SU-DHL-6 (cell line): ENCODE measurements at regions not wholly inside any gene's neighbourhood (a gene's known extent, or its start where the extent isn't known, plus 50 kb on each side); places are given as distances from the start of the nearest gene placed in this dataset.

Experiments
- H2AFZ ChIP-seq: fragments of 200-600 bp; sonication (generic); 2 replicates; pipeline ENCODE4 v1.6.1; 2014; ENCODE audit warnings: low read depth, mild to moderate bottlenecking, moderate library complexity, mixed read lengths, antibody characterized with exemption, low read length; ENCODE audit not compliant: severe bottlenecking
- H3F3A ChIP-seq: fragments of 200-600 bp; shearing (Covaris generic); 2 replicates; pipeline ENCODE4 v1.6.0; 2016; ENCODE audit warnings: antibody characterized with exemption, mild to moderate bottlenecking; ENCODE audit not compliant: insufficient read depth
- H3K27ac ChIP-seq: fragments of 200-600 bp; sonication (generic); 2 replicates; pipeline ENCODE4 v1.5.1; 2016; ENCODE audit warnings: low read depth, mild to moderate bottlenecking, low read length, moderate library complexity, mixed read lengths
- H3K27me3 ChIP-seq: fragments of 200-600 bp; sonication (generic), shearing (Covaris generic); 2 replicates; pipeline ENCODE4 v1.6.0; 2014; ENCODE audit warnings: mild to moderate bottlenecking, low read length
- H3K36me3 ChIP-seq: fragments of 200-600 bp; sonication (generic); 2 replicates; pipeline ENCODE4 v1.6.1; 2014; ENCODE audit warnings: mild to moderate bottlenecking, low read length, mixed read lengths
- H3K4me2 ChIP-seq: fragments of 300-600, 200-600 bp; shearing (Covaris generic), sonication (generic); 2 replicates; pipeline ENCODE4 v1.6.0; 2014; ENCODE audit warnings: low read length, low read depth, mild to moderate bottlenecking; ENCODE audit not compliant: poor library complexity, severe bottlenecking
- H3K4me3 ChIP-seq: fragments of 200-600 bp; sonication (generic); 2 replicates; pipeline ENCODE4 v1.5.1; 2014; ENCODE audit warnings: antibody characterized with exemption, low read length, mild to moderate bottlenecking, mixed read lengths; ENCODE audit not compliant: insufficient read depth, poor library complexity, severe bottlenecking
- H3K79me2 ChIP-seq: fragments of 200-600 bp; sonication (generic); 2 replicates; pipeline ENCODE4 v1.6.1; 2014; ENCODE audit warnings: mild to moderate bottlenecking, low read length, moderate library complexity; ENCODE audit not compliant: insufficient read depth
- H3K9ac ChIP-seq: fragments of 200-600 bp; sonication (generic); 2 replicates; pipeline ENCODE4 v1.7.0; 2014; ENCODE audit warnings: mild to moderate bottlenecking, low read length
- H3K9me2 ChIP-seq: fragments of 200-600 bp; sonication (generic); replicated peaks from 2 replicates; pipeline ENCODE4 v1.6.1; 2014; ENCODE audit warnings: low read length; ENCODE audit not compliant: insufficient read depth
- H3K9me3 ChIP-seq: fragments of 200-600 bp; sonication (generic); 2 replicates; pipeline ENCODE4 v1.6.1; 2014; ENCODE audit warnings: low read length, mixed read lengths; ENCODE audit not compliant: insufficient read depth
- H4K20me1 ChIP-seq: fragments of 200-600 bp; sonication (generic); 2 replicates; pipeline ENCODE4 v1.6.1; 2014; ENCODE audit warnings: low read depth, mild to moderate bottlenecking, antibody characterized with exemption, low read length, moderate library complexity, mixed read lengths
- CTCF ChIP-seq: fragments of 200-600 bp; sonication (generic); IDR thresholded peaks from one replicate; pipeline ENCODE4 v1.5.1; 2017; ENCODE audit warnings: antibody characterized with exemption, mild to moderate bottlenecking, low read length, moderate library complexity; ENCODE audit not compliant: insufficient read depth, poor library complexity, severe bottlenecking
- EZH2phosphoT487 ChIP-seq: fragments of 200-600 bp; sonication (generic), shearing (Covaris generic); conservative IDR thresholded peaks from 2 replicates; pipeline ENCODE4 v1.6.1; 2018; ENCODE audit warnings: mild to moderate bottlenecking, antibody characterized with exemption, low read length, moderate library complexity, mixed read lengths

DNA sequence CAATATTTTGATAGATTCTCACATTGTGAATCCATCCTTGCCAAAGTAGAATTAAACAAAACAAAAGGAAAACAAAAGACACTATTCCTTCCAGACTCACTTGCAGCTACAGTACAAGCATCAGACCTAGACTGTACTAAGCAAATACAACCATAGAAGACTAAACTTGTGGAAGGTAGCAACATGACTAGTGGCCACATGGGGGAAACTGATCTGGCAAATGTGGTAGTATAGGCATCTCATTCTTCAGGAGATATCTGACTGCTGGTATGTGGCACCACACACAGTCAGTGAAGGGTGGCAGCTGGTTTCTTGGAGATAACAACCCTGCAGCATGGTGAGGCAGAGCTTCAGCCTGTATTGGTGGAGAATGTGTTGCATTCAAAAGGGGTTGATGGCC lies 81.0 kb upstream of the ACVR2A start:
- H3K79me2 ChIP-seq = no peaks in the 10 kb centered on the region

DNA sequence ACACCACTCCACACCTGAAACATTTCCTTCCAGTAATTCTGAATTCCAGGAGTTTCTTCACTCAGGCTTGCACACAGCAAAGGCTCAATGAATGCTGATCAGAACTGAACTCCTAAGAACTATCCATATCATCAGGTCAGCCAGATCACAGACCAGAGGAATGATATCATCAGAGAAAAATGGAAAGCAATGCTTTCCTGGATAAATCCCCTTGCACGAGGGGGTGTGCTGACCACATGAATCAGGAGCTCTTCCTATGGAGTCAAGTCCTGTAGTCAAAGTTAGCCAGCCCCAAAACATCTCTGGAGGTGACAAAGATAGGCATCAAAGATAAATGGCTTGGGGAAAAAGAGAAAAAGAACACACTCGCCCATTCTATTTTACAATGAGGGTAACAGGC lies 83.8 kb upstream of the ACVR2A start:
- no peak overlapping the region for H3K9ac ChIP-seq
- H2AFZ ChIP-seq = no peak overlapping the region

More for the DNA sequence above, 81.0 kb upstream of the ACVR2A start:
- Histone ChIP-seq H3K27ac (no peak overlapping the region), H3K4me3 (no peak overlapping the region), H3K9ac (no peak overlapping the region), H2AFZ (no peak overlapping the region), H3F3A (no peaks in the 10 kb centered on the region), H4K20me1 (no peaks in the 10 kb centered on the region), H3K9me2 (no peaks in the 10 kb centered on the region), H3K27me3 (no peaks in the 10 kb centered on the region), H3K36me3 (no peaks in the 10 kb centered on the region), H3K9me3 (no peaks in the 10 kb centered on the region), H3K4me2 (no peak overlapping the region)
- TF ChIP-seq EZH2phosphoT487 (no peak), CTCF (no peak)

DNA sequence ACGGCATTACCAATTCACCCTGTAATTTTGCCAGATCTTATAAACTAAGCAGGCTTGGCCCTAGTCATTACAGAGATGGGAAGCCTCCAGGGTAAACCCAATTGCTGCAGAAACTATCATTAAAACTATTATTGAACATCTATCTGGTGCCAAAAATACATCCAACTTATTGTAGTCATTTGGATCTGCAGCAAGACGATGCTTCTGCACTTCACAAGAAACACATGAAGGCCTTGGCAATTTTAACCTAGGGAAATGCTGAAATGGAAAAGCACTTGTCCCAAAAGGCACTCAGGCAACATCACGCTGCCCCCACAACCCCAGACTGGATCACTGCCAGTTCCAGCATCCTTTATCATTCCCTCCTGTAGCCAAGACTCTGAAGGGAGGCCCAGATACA lies 85.3 kb upstream of the ACVR2A start:
- Histone ChIP-seq H3K4me2 (no peak overlapping the region), H3K27ac (no peak overlapping the region), H3K36me3 (no peaks in the 10 kb centered on the region), H3F3A (no peaks in the 10 kb centered on the region), H2AFZ (no peak overlapping the region), H3K79me2 (no peaks in the 10 kb centered on the region), H3K9ac (no peak overlapping the region), H4K20me1 (no peaks in the 10 kb centered on the region), H3K4me3 (no peak overlapping the region), H3K27me3 (no peaks in the 10 kb centered on the region), H3K9me3 (no peaks in the 10 kb centered on the region), H3K9me2 (no peaks in the 10 kb centered on the region)
- no peak for TF ChIP-seq CTCF
- no peak for TF ChIP-seq EZH2phosphoT487

More for the DNA sequence above, 83.8 kb upstream of the ACVR2A start:
- Histone ChIP-seq H3K27me3 (no peaks in the 10 kb centered on the region), H3K4me3 (no peak overlapping the region), H3K79me2 (no peaks in the 10 kb centered on the region), H4K20me1 (no peaks in the 10 kb centered on the region), H3K4me2 (no peak overlapping the region), H3K9me3 (no peaks in the 10 kb centered on the region), H3K9me2 (no peaks in the 10 kb centered on the region), H3K36me3 (no peaks in the 10 kb centered on the region), H3K27ac (no peak overlapping the region), H3F3A (no peaks in the 10 kb centered on the region)
- TF ChIP-seq EZH2phosphoT487 (no peak), CTCF (no peak)

- no peak for TF ChIP-seq EZH2phosphoT487
- no peak for TF ChIP-seq CTCF
- Histone ChIP-seq H3K9me3 (no peaks in the 10 kb centered on the region), H3K36me3 (no peaks in the 10 kb centered on the region), H3K79me2 (no peaks in the 10 kb centered on the region), H3K4me3 (no peak overlapping the region), H3F3A (no peaks in the 10 kb centered on the region), H2AFZ (no peak overlapping the region), H3K4me2 (no peak overlapping the region), H3K27ac (no peak overlapping the region), H3K27me3 (no peaks in the 10 kb centered on the region), H4K20me1 (no peaks in the 10 kb centered on the region), H3K9me2 (no peaks in the 10 kb centered on the region), H3K9ac (no peak overlapping the region)
Measured at GRCh38 chr2:147758821-147759220, 86.0 kb upstream of the ACVR2A start.
